ENCODE measurements at regions not wholly inside any gene's neighbourhood (a gene's known extent, or its start where the extent isn't known, plus 50 kb on each side); places are given as distances from the start of the nearest gene placed in this dataset.

GRCh38 chr17:63039342-63039741 lies 73.3 kb downstream of the TANC2 start:
- TF ChIP-seq, protein P1, sequence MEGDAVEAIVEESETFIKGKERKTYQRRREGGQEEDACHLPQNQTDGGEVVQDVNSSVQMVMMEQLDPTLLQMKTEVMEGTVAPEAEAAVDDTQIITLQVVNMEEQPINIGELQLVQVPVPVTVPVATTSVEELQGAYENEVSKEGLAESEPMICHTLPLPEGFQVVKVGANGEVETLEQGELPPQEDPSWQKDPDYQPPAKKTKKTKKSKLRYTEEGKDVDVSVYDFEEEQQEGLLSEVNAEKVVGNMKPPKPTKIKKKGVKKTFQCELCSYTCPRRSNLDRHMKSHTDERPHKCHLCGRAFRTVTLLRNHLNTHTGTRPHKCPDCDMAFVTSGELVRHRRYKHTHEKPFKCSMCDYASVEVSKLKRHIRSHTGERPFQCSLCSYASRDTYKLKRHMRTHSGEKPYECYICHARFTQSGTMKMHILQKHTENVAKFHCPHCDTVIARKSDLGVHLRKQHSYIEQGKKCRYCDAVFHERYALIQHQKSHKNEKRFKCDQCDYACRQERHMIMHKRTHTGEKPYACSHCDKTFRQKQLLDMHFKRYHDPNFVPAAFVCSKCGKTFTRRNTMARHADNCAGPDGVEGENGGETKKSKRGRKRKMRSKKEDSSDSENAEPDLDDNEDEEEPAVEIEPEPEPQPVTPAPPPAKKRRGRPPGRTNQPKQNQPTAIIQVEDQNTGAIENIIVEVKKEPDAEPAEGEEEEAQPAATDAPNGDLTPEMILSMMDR (IDR thresholded peaks at IDR 0.05) = no peak
- Mint-ChIP-seq H3K36me3 (ENCODE audit: low read depth) (peaks cover 8% of the 10 kb centered on the region), H3K9me3 (no peaks in the 10 kb centered on the region), H3K27ac (peak overlapping the region; percentile 52), H3K4me1 (ENCODE audit: low read depth) (peaks cover 84% of the 10 kb centered on the region), H3K4me3 (peak overlapping the region; percentile 48; the same call in 1 of the 2 replicates), H3K27me3 (ENCODE audit: insufficient read depth) (no peaks in the 10 kb centered on the region; the same call in 1 of the 2 replicates)
- no peak for DNase-seq

DNA sequence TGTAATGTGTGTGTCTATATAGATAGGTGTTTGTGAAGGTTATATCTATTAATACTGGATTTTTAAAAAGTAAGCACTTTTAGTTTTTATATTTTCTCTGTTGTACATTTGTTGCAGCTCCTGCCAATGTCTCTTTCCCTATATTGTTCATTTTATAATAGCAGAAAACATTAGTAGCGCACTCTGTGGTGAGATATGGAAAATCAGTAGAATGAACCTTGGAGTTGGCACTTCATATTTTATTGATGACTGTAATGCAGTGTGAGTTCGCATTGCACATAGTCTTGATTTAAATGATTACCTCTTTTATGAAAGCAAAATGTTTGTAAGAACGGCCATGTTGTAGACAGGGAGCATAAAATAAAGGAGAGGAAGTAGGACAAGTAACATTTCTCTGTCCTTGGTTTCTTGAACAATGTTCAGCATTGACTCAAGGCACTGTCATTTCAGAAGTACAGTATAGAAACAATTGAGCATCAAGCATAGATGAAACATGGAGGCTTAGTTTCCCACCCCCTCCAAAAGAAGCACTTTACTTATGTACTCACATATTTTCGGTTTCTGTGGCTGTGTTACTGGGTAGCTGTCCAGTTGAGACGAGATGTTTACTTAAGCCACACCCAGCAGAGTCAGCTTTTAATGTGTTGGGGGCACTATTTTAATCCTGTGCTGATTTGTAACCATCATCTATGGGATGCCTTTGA lies 74.0 kb downstream of the TANC2 start:
- peaks cover under 1% of the 10 kb centered on the region for H3K36me3 Mint-ChIP-seq (ENCODE audit: low read depth)
- H3K4me3 Mint-ChIP-seq = peak overlapping the region; percentile 72
- DNase-seq = peak; percentile 22
- H3K4me1 Mint-ChIP-seq (ENCODE audit: low read depth) = peaks cover 76% of the 10 kb centered on the region
- TF ChIP-seq, protein P1 (IDR thresholded peaks at IDR 0.05) = no peak
- no peaks in the 10 kb centered on the region for H3K9me3 Mint-ChIP-seq
- H3K27ac Mint-ChIP-seq = peak overlapping the region; percentile 64
- H3K27me3 Mint-ChIP-seq (ENCODE audit: insufficient read depth) = no peaks in the 10 kb centered on the region; the same call in 1 of the 2 replicates

DNA sequence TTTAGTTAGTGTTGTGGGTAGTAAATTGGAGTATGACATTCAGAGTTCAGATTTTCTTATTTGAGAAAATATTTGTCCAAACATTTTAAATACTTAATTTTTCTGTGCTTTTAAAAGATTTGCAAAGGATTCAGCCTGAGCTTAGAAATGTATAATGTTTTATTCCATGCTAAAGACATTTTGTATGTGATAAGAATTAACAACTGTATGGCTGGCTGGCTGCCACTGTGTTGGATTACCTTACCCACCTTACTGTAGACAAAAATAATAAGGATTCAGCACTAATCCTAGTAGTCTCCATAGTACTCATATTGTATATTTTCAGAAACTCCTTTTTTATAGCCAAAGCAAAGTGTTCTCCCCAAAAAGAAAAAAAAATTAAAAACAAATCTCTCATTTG lies 74.8 kb downstream of the TANC2 start:
- no peaks in the 10 kb centered on the region for H3K9me3 Mint-ChIP-seq
- TF ChIP-seq, protein P1 (IDR thresholded peaks at IDR 0.05) = no peak
- no peaks in the 10 kb centered on the region; the same call in 1 of the 2 replicates for H3K27me3 Mint-ChIP-seq (ENCODE audit: insufficient read depth)
- H3K27ac Mint-ChIP-seq = 0 out of 2 replicates have a peak overlapping the region, but pooled peaks have one; percentile 64
- peak overlapping the region; percentile 72 for H3K4me3 Mint-ChIP-seq
- peaks cover 69% of the 10 kb centered on the region for H3K4me1 Mint-ChIP-seq (ENCODE audit: low read depth)
- no peak for DNase-seq
- no peaks in the 10 kb centered on the region for H3K36me3 Mint-ChIP-seq (ENCODE audit: low read depth)

DNA sequence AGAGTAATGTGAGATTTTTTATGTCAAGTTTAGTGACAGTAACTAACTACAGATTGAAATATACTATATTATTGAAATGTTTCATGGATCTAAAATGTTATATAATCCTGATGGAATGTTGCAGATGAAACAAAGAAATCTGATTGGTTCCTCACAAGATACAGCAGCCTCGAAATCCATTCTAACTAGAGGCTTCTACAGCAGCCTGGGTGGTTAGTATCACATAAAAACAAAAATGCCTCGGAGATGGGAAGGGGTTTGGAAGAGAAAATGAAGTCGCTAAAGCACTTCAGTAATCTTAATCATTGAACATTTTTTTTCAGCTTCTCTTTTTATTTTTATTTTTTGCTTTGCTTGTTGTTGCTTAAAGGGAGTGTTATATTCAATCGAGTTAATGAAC lies 75.2 kb downstream of the TANC2 start:
- Mint-ChIP-seq H3K27ac (peak overlapping the region; percentile 4), H3K4me3 (peak overlapping the region; percentile 14; the same call in 1 of the 2 replicates), H3K9me3 (no peaks in the 10 kb centered on the region), H3K27me3 (ENCODE audit: insufficient read depth) (no peaks in the 10 kb centered on the region; the same call in 1 of the 2 replicates), H3K36me3 (ENCODE audit: low read depth) (no peaks in the 10 kb centered on the region), H3K4me1 (ENCODE audit: low read depth) (peaks cover 64% of the 10 kb centered on the region)
- DNase-seq = no peak
- TF ChIP-seq, protein P1 (IDR thresholded peaks at IDR 0.05) = no peak

DNA sequence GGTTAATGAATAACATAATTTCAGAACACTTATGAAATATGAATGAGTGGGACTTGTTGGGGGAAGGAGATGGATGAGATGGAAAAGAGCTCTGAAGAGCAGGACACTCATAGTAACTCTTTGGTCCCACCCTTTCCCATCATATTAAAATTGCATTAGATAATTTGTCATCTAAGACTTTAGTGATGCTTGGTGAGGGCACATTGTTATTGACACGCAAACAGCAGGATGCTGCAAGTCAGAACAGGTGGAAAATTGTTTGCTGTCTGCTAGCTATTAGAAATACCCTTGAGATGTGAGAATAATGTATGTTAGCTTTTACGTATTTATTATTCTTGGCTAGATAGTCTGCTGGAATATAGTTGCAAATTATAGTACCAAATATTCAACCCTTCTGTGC lies 75.7 kb downstream of the TANC2 start:
- H3K4me3 Mint-ChIP-seq = peak overlapping the region; percentile 14; the same call in 1 of the 2 replicates
- no peak for DNase-seq
- H3K36me3 Mint-ChIP-seq (ENCODE audit: low read depth) = no peaks in the 10 kb centered on the region
- H3K27me3 Mint-ChIP-seq (ENCODE audit: insufficient read depth) = no peaks in the 10 kb centered on the region; the same call in 1 of the 2 replicates
- TF ChIP-seq, protein P1 (IDR thresholded peaks at IDR 0.05) = no peak
- peaks cover 60% of the 10 kb centered on the region for H3K4me1 Mint-ChIP-seq (ENCODE audit: low read depth)
- H3K27ac Mint-ChIP-seq = peak overlapping the region; percentile 4
- H3K9me3 Mint-ChIP-seq = no peaks in the 10 kb centered on the region

Data from HFFc6 (cell line).